Hepatocyte (in vitro differentiated cells): ENCODE measurements at regions not wholly inside any gene's neighbourhood (a gene's known extent, or its start where the extent isn't known, plus 50 kb on each side); places are given as distances from the start of the nearest gene placed in this dataset.

Experiments
- DNase-seq: peaks from one replicate; pipeline ENCODE4 v3.0.0-alpha.2; 2016; ENCODE audit warnings: low spot score
- H2AFZ ChIP-seq: fragments of 200-600 bp; sonication (generic); 2 replicates; pipeline ENCODE4 v1.6.0; 2016; ENCODE audit warnings: antibody characterized with exemption, mild to moderate bottlenecking
- H3K27ac ChIP-seq: fragments of 200-600 bp; sonication (generic); 2 replicates; pipeline ENCODE4 v1.5.1; 2016; ENCODE audit warnings: mild to moderate bottlenecking
- H3K27me3 ChIP-seq: fragments of 200-600 bp; sonication (generic); 2 replicates; pipeline ENCODE4 v1.6.1; 2016
- H3K36me3 ChIP-seq: fragments of 200-600 bp; sonication (generic); replicated peaks from 2 replicates; pipeline ENCODE4 v1.5.1; 2016; ENCODE audit warnings: low read depth; ENCODE audit not compliant: insufficient read depth
- H3K4me1 ChIP-seq: fragments of 200-600 bp; sonication (generic); 2 replicates; pipeline ENCODE4 v1.5.1; 2016; ENCODE audit warnings: mild to moderate bottlenecking, moderate library complexity; ENCODE audit not compliant: insufficient read depth
- H3K4me2 ChIP-seq: fragments of 200-600 bp; sonication (generic); 2 replicates; pipeline ENCODE4 v1.6.0; 2016
- H3K4me3 ChIP-seq: fragments of 200-600 bp; sonication (generic); 2 replicates; pipeline ENCODE4 v1.5.1; 2016; ENCODE audit warnings: mild to moderate bottlenecking
- H3K79me2 ChIP-seq: fragments of 200-600 bp; sonication (generic); 2 replicates; pipeline ENCODE4 v1.6.0; 2017; ENCODE audit warnings: mild to moderate bottlenecking
- H3K9me2 ChIP-seq: fragments of 200-600 bp; sonication (generic); replicated peaks from 2 replicates; pipeline ENCODE4 v1.6.0; 2017; ENCODE audit warnings: mild to moderate bottlenecking; ENCODE audit not compliant: insufficient read depth
- H3K9me3 ChIP-seq: fragments of 200-600 bp; sonication (generic); 2 replicates; pipeline ENCODE4 v1.5.1; 2016; ENCODE audit warnings: low read depth, mild to moderate bottlenecking
- H4K20me1 ChIP-seq: fragments of 200-600 bp; sonication (generic); 2 replicates; pipeline ENCODE4 v1.6.0; 2016; ENCODE audit warnings: mild to moderate bottlenecking; ENCODE audit not compliant: insufficient read depth, poor library complexity, severe bottlenecking
- EZH2 ChIP-seq: fragments of 200-600 bp; sonication (generic); IDR thresholded peaks from 2 replicates; pipeline ENCODE4 v1.6.1; 2016; ENCODE audit warnings: antibody characterized with exemption, mild to moderate bottlenecking, borderline replicate concordance
- EZH2phosphoT487 ChIP-seq: fragments of 200-600 bp; sonication (generic); IDR thresholded peaks from one replicate; pipeline ENCODE4 v1.6.1; 2018; ENCODE audit warnings: antibody characterized with exemption, mild to moderate bottlenecking, low read depth, moderate library complexity; ENCODE audit not compliant: unreplicated experiment, severe bottlenecking
- WGBS: methylation state at CpG from one replicate; pipeline ENCODE4 v1.1.6; 2016; ENCODE audit warnings: low lambda C conversion rate; ENCODE audit errors: missing lambda C conversion rate; 5-methylcytosine and 5-hydroxymethylcytosine counted together
- TF ChIP-seq, protein P1 (sequence below): fragments of 200-600 bp; sonication (generic); IDR thresholded peaks from 2 replicates; pipeline ENCODE4 v1.5.1; 2016; ENCODE audit warnings: antibody characterized with exemption, mild to moderate bottlenecking; ENCODE audit not compliant: poor library complexity

DNA sequence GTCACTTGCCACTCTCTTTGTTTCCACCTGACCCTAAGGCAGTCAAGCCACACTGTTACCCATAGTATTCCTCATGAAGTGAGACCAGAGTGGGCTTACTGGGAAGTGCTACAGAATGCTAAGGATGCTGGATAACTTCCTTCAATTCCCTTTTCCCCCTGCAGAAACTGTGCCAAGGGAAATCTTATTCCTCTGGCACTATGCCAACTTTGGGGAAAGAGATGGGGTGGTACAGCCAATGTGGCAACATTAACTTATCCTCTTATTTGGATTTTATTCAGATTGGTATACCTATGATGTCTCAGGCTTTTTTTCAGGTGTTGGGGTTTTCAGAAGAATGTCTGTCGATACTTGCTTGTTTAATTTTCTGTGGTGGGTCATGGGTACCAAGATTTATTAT, 599.4 kb upstream of the PBX1 start:
- Histone ChIP-seq H3K9me2 (no peaks in the 10 kb centered on the region), H3K27ac (no peak overlapping the region), H3K27me3 (no peaks in the 10 kb centered on the region), H3K4me2 (no peak overlapping the region), H2AFZ (no peak overlapping the region), H4K20me1 (no peaks in the 10 kb centered on the region), H3K4me3 (no peak overlapping the region), H3K4me1 (no peaks in the 10 kb centered on the region), H3K9me3 (no peaks in the 10 kb centered on the region), H3K36me3 (no peaks in the 10 kb centered on the region), H3K79me2 (no peaks in the 10 kb centered on the region)
- no peak for TF ChIP-seq EZH2phosphoT487
- TF ChIP-seq, protein P1, sequence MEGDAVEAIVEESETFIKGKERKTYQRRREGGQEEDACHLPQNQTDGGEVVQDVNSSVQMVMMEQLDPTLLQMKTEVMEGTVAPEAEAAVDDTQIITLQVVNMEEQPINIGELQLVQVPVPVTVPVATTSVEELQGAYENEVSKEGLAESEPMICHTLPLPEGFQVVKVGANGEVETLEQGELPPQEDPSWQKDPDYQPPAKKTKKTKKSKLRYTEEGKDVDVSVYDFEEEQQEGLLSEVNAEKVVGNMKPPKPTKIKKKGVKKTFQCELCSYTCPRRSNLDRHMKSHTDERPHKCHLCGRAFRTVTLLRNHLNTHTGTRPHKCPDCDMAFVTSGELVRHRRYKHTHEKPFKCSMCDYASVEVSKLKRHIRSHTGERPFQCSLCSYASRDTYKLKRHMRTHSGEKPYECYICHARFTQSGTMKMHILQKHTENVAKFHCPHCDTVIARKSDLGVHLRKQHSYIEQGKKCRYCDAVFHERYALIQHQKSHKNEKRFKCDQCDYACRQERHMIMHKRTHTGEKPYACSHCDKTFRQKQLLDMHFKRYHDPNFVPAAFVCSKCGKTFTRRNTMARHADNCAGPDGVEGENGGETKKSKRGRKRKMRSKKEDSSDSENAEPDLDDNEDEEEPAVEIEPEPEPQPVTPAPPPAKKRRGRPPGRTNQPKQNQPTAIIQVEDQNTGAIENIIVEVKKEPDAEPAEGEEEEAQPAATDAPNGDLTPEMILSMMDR = no peak
- no peak for TF ChIP-seq EZH2
- no peak for DNase-seq
- 100% methylated on average over 1 of the region's 1 CpG for WGBS

DNA sequence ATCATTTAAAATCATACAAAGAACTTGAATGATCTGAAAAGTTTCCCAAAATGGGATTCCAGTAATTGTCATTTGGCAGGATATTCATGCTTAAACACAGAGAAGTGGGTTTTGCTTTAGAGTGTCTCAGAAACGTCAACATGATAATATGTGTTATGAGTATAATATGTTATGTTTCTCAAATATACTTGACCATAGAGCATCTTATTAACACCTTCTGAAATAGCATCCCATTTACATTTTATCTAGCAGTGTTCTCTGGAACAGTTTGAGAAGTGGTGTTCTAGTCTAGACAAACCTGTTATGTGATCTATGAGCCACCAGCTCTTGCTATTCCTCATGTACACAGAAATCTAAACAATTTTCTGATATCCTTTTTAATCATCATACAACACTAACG, 588.8 kb upstream of the PBX1 start:
- Histone ChIP-seq H3K79me2 (no peaks in the 10 kb centered on the region), H3K4me3 (no peak overlapping the region), H3K9me2 (no peaks in the 10 kb centered on the region), H2AFZ (no peak overlapping the region), H4K20me1 (no peaks in the 10 kb centered on the region), H3K4me1 (no peaks in the 10 kb centered on the region), H3K27ac (no peak overlapping the region), H3K36me3 (no peaks in the 10 kb centered on the region), H3K4me2 (no peak overlapping the region), H3K9me3 (no peaks in the 10 kb centered on the region), H3K27me3 (no peaks in the 10 kb centered on the region)
- no peak for DNase-seq
- TF ChIP-seq EZH2 (no peak), EZH2phosphoT487 (no peak)
- TF ChIP-seq, protein P1 = no peak
- 80% methylated on average over 2 of the region's 2 CpGs for WGBS

DNA sequence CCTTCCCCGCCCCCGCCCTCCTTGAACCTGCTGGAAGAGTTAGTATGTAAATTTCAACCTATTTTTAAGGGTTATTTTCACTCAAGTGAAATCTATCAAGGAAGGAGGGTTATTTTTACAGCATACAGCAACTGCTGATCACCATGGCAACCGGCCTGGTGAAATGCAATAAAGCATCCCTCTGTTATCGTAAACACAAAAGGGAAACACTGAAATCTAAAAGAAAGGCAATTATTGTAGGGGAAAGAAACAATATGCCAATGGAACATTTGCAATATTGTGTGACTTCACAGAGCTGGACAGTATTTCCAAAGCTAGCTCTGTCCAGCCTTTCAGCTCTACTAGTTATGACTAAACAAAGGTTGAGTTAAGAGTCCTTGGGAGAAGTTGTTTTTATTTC, 588.3 kb upstream of the PBX1 start:
- Histone ChIP-seq H2AFZ (no peak overlapping the region), H3K9me2 (no peaks in the 10 kb centered on the region), H4K20me1 (no peaks in the 10 kb centered on the region), H3K27me3 (no peaks in the 10 kb centered on the region), H3K4me2 (no peak overlapping the region), H3K9me3 (no peaks in the 10 kb centered on the region), H3K4me3 (no peak overlapping the region), H3K27ac (no peak overlapping the region), H3K4me1 (no peaks in the 10 kb centered on the region), H3K36me3 (no peaks in the 10 kb centered on the region), H3K79me2 (no peaks in the 10 kb centered on the region)
- no peak for DNase-seq
- TF ChIP-seq EZH2phosphoT487 (no peak), EZH2 (no peak)
- TF ChIP-seq, protein P1 = no peak
- 69% methylated on average over 4 of the region's 4 CpGs for WGBS

DNA sequence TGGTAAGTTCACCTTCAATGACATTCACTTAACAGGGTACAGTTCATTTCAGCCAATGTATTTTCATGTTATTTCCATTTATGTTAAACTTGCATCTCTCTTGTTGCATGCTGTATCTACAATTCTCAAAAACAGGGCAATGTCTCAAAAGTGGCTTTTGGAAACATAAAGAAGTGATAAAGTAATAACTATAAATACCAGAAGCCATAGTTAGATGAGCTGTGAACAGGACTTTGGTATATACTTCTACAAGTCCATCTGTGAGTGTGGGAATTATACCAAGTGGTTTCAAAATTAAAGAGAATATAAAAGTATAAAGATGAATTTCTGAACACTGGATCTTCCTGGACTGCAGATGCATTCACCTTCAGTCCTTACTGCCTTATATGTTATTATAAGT, 585.4 kb upstream of the PBX1 start:
- H3K9me3 ChIP-seq = no peaks in the 10 kb centered on the region
- TF ChIP-seq EZH2 (no peak), EZH2phosphoT487 (no peak)
- TF ChIP-seq, protein P1 = no peak

More for the DNA sequence above, 585.4 kb upstream of the PBX1 start:
- DNase-seq = no peak
- Histone ChIP-seq H3K9me2 (no peaks in the 10 kb centered on the region), H3K27ac (no peak overlapping the region), H3K36me3 (no peaks in the 10 kb centered on the region), H3K27me3 (no peaks in the 10 kb centered on the region), H3K79me2 (no peaks in the 10 kb centered on the region), H2AFZ (no peak overlapping the region), H3K4me1 (no peaks in the 10 kb centered on the region), H4K20me1 (no peaks in the 10 kb centered on the region), H3K4me2 (no peak overlapping the region), H3K4me3 (no peak overlapping the region)
